Stimulated activated naive CD8-positive, alpha-beta T cell treated with anti-CD3 and anti-CD28 coated beads, Interleukin-15, amount 100 ng/mL, for 72 hours (primary cell): ENCODE measurements at regions not wholly inside any gene's neighbourhood (a gene's known extent, or its start where the extent isn't known, plus 50 kb on each side); places are given as distances from the start of the nearest gene placed in this dataset.

ENCODE experiments used
- ATAC-seq: fragments of 150-1000 bp; cut with Tn5 transposase; 2 replicates; pipeline ENCODE4 v1.10.0; 2021; ENCODE audit warnings: mild to moderate bottlenecking, moderate library complexity
- DNase-seq, 2 donors: peaks; one replicate each; pipeline ENCODE4 v3.0.0; 2021 to 2022
- H3K27ac Mint-ChIP-seq, 2 donors: one replicate each; pipeline ENCODE4 v1.8.0; 2022; ENCODE audit warnings: mild to moderate bottlenecking in 2 of 2, mixed read lengths in 2 of 2, moderate library complexity in 2 of 2
- H3K27me3 Mint-ChIP-seq: one replicate; pipeline ENCODE4 v1.8.0; 2022; ENCODE audit warnings: mixed read lengths
- H3K4me1 Mint-ChIP-seq: one replicate; pipeline ENCODE4 v1.8.0; 2022; ENCODE audit warnings: mild to moderate bottlenecking, mixed read lengths
- H3K4me3 Mint-ChIP-seq, 2 donors: one replicate each; pipeline ENCODE4 v1.8.0; 2022; ENCODE audit warnings: mild to moderate bottlenecking in 2 of 2, mixed read lengths in 2 of 2, moderate library complexity in 1 of 2
- H3K9me3 Mint-ChIP-seq, 2 donors: one replicate each; pipeline ENCODE4 v1.8.0; 2022; ENCODE audit warnings: mixed read lengths in 2 of 2

DNA sequence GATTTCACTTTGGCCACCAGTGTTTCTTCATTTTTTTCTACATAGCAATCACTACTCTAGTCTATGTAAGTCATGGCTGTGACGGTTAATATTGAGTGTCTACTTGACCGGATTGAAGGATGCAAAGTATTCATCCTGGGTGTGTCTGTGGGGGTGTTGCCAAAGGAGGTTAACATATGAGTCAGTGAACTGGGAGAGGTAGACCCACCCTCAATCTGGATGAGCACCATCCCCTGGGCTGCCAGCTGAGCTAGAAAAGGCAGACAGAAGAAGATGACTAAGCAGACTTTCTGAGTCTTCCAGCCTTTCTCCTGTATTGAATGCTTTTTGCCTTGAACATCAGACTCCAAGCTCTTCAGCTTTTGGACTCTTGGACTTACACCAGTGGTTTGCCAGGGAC is 265.0 kb upstream of the SLC8A1 start:
- H3K27me3 Mint-ChIP-seq, result no peaks in the 10 kb centered on the region
- H3K9me3 Mint-ChIP-seq, result peaks cover 0 to under 1% of the 10 kb centered on the region in 2 donors
- no peak for ATAC-seq
- H3K4me1 Mint-ChIP-seq, result no peaks in the 10 kb centered on the region
- no peak overlapping the region for H3K27ac Mint-ChIP-seq
- no peak overlapping the region for H3K4me3 Mint-ChIP-seq
- DNase-seq, result no peak

DNA sequence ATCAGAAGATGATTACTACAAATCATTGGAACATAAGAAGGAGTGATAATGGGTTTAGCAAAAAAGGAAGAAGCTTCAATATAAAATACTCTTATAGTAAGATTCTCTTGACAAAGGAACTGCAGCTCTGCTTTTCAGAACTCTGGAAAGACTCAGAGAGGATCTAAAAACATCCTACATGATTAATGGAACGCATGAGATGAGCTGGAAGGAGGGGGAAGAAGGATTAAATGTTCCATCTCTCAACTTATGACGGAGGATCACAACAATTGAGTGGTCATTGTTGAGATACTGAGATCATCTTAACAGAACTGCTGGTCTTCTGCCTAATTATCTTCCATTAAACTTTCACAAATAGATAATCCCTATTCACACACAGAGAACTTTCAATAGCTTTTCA is 267.5 kb upstream of the SLC8A1 start:
- DNase-seq (no peak), ATAC-seq (no peak)
- H3K9me3 Mint-ChIP-seq, result no peaks in the 10 kb centered on the region
- H3K27ac Mint-ChIP-seq, result no peak overlapping the region
- no peak overlapping the region for H3K4me3 Mint-ChIP-seq
- H3K4me1 Mint-ChIP-seq, result no peaks in the 10 kb centered on the region
- H3K27me3 Mint-ChIP-seq, result no peaks in the 10 kb centered on the region

DNA sequence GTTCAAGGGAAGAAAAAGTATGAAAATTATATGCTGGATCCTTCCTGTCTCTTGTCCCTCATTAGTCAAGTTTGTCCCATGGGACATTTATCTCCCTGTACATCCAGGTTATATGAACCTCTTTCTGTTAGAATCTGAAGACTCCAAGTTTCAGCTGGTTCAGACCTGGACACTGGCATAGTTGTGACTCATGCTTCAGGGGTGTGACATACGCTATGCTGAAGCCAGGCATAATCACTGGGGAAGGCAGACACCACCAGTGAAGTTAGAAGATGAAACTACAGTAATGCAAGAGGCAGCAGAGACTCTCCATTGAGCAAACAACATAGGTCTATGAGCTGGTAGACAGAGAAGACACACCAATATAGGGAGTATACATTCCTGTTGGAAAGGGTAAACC is 269.7 kb upstream of the SLC8A1 start:
- ATAC-seq, result no peak
- H3K27ac Mint-ChIP-seq, result no peak overlapping the region
- H3K27me3 Mint-ChIP-seq, result no peaks in the 10 kb centered on the region
- no peaks in the 10 kb centered on the region for H3K4me1 Mint-ChIP-seq
- no peak for DNase-seq
- no peak overlapping the region for H3K4me3 Mint-ChIP-seq
- no peaks in the 10 kb centered on the region for H3K9me3 Mint-ChIP-seq

DNA sequence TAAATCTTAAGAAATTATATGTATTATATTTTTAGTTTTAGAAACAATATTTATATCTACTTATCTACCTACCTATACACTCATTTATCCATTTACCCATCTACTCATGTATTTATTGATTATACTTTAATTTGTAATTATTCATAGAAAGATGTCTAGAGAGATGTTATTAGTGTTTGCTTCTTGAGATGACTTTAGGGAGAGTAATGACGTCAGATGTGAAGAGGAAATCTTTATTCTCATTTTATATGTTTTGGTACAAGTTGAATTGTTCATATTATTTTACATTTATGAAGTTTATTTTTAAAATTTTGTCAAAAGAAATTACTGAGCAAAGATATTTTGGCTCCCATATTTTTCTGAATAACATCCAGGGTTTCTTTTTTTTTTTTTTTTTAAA is 271.3 kb upstream of the SLC8A1 start:
- ATAC-seq (no peak), DNase-seq (no peak)
- Mint-ChIP-seq H3K27me3 (no peaks in the 10 kb centered on the region), H3K27ac (no peak overlapping the region), H3K4me3 (no peak overlapping the region), H3K4me1 (no peaks in the 10 kb centered on the region), H3K9me3 (no peaks in the 10 kb centered on the region)

DNA sequence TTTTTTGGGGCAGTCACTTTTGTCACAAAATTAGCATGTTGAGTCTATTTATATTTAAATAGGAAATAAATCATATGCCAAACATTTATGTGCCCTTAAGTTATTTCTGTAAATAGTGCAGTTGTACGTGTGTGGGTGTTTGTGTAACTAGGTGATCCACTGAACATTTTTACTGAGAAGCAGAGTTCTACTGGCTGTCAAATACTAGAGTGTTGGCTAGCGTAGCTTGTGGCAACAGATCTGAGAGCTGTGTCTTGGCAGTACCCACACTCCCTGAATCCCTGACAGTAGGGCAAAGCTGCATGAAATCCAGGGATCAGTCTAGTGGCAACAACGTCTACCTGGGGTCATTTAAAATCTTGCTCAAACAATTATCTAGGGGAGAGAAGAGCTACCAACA is 273.1 kb upstream of the SLC8A1 start:
- Mint-ChIP-seq H3K9me3 (no peaks in the 10 kb centered on the region), H3K4me3 (no peak overlapping the region), H3K4me1 (no peaks in the 10 kb centered on the region), H3K27ac (peak overlapping the region in 1 of 2 donors; percentile 9), H3K27me3 (no peaks in the 10 kb centered on the region)
- DNase-seq (no peak), ATAC-seq (no peak)

DNA sequence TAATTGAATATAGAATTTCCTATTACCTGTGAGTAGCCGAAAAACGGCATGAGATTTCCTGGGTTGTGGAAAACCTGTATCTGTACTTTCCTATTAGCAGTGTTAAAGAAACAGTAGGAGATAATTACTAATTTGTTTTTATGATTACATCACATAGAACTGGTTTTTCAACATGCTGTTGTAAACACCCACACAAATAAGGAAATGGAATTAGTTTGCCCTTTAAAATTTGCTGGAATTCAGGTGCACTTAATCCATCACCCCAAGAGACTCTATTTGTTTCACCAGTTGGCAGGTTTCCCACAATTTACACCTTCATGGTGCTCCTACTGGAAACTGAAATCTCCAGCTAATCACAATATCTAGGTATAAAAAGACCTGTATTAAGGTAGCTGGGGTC is 274.1 kb upstream of the SLC8A1 start:
- no peak for ATAC-seq
- no peaks in the 10 kb centered on the region for H3K27me3 Mint-ChIP-seq
- H3K4me1 Mint-ChIP-seq, result no peaks in the 10 kb centered on the region
- H3K9me3 Mint-ChIP-seq, result no peaks in the 10 kb centered on the region
- H3K4me3 Mint-ChIP-seq, result no peak overlapping the region
- no peak overlapping the region for H3K27ac Mint-ChIP-seq
- no peak for DNase-seq

DNA sequence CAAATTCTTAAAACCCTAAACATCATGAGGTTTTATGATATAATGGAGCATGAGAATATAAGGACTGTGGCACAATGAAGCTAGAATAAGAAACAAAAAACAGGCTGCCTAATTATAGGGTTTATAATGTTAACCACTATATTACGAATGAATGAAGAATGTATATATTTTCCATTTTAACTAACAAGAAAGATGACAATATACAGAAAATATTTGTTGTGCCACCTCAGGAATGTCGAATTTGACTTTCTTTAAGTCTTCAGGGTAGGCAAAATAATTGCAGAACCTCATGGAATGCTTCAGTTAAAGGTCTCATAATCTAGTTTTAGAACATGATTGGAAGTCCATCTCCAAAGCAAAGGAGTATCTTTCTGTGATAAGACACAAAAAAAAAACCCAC is 282.9 kb upstream of the SLC8A1 start:
- Mint-ChIP-seq H3K27me3 (no peaks in the 10 kb centered on the region), H3K27ac (no peak overlapping the region), H3K9me3 (no peaks in the 10 kb centered on the region), H3K4me1 (no peaks in the 10 kb centered on the region), H3K4me3 (no peak overlapping the region)
- no peak for DNase-seq
- ATAC-seq, result no peak

DNA sequence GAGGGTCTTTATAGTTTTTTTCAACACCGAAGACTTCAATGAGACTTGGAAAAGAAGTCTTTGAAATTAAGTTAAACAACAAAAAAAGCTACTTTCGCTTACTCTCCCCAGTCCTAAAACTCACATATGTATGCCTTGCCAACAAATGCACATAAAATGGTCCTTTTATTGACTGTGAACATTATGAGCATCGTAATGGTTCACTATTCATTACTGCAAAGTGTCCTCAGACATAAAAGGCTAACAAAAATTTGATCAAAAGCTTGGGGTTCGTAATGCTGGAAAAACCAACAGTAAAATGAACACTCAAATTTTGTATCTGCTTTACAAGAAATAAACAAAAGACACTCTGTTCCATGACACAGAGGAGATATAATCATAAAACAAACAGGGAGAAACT is 285.3 kb upstream of the SLC8A1 start:
- Mint-ChIP-seq H3K9me3 (no peaks in the 10 kb centered on the region), H3K4me1 (no peaks in the 10 kb centered on the region), H3K27me3 (no peaks in the 10 kb centered on the region), H3K4me3 (no peak overlapping the region), H3K27ac (no peak overlapping the region)
- ATAC-seq (no peak), DNase-seq (no peak)

DNA sequence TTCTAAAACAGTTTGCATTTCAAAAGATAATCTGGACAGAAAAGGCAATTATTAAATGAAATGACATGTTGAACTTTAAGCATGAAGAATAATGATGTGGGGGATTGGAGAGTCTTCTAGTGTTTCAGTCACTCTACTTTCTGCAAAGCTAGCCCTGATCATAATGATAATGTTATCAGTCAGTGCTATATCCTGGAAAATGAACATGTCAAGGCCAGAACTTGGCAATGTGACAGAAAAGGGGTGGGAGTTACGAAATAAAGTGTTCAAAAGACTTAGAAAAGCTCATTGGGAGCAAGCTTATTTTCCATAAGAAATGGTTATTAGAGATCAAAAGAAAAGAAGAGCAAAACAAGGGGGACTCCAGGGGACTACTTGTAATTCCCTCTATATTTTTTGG is 288.5 kb upstream of the SLC8A1 start:
- no peaks in the 10 kb centered on the region for H3K4me1 Mint-ChIP-seq
- ATAC-seq (no peak), DNase-seq (no peak)
- no peak overlapping the region for H3K4me3 Mint-ChIP-seq
- no peaks in the 10 kb centered on the region for H3K27me3 Mint-ChIP-seq
- no peak overlapping the region for H3K27ac Mint-ChIP-seq
- no peaks in the 10 kb centered on the region for H3K9me3 Mint-ChIP-seq

DNA sequence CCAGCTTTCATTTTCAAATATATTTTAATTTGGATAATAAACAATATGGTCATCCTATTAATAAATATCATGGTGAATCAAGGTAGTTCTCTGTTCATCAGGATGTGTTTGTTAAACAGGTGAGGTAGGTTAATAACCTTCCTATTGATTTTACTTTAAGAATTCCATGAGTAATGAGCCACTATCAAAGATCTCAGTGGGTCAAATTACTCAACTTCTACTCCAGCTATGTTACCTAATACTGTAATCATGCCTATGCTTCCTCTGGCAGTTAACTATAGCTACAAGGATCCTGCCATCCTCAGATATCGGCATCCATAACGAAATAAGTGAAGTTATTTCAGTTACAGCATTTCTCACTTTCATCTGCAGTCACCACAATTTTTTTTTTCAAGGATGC is 289.6 kb upstream of the SLC8A1 start:
- H3K9me3 Mint-ChIP-seq, result no peaks in the 10 kb centered on the region
- no peak overlapping the region for H3K27ac Mint-ChIP-seq
- DNase-seq, result no peak

DNA sequence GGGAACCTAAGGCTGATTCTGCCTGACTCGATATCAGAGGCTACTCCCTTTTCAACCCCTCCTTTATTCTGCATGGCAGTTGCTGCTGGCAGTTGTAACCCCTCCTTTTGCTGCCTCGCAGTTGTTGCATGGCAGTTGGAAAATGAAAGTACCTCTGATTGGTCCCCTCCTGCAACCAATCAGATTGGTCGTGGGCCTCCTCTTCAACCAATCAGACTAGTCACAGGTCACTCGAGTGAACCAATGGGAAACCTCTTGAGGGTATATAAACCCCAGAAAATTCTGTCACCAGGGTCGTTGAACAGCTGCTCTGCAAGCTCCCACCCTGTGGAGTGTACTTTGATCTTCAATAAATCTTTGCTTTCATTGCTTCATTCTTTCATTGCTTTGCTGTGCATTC is 294.3 kb upstream of the SLC8A1 start:
- ATAC-seq, result no peak
- H3K4me3 Mint-ChIP-seq, result no peak overlapping the region
- H3K27me3 Mint-ChIP-seq, result no peaks in the 10 kb centered on the region
- no peaks in the 10 kb centered on the region for H3K4me1 Mint-ChIP-seq
- no peaks in the 10 kb centered on the region for H3K9me3 Mint-ChIP-seq
- H3K27ac Mint-ChIP-seq, result no peak overlapping the region
- DNase-seq, result no peak

More for the DNA sequence above, 289.6 kb upstream of the SLC8A1 start:
- Mint-ChIP-seq H3K27me3 (no peaks in the 10 kb centered on the region), H3K4me3 (no peak overlapping the region), H3K4me1 (no peaks in the 10 kb centered on the region)
- no peak for ATAC-seq

DNA sequence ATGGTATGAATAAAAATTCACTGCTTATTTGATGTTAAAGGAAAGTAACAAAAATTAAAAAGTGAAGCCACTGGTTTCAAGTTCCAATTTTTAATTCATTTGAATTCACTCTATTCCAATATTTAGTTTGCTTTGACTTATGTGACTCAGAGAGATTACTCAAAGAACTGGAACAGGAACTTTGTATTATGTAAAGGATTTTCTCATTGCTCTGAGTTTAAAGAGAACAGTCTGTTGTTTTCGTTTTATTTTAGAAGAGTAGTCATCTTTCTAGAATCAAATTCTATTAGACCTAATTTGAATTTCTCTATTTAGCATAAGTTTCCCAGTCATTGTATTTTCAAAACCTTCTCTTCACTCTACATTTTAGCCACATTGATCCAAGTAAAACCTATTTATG is 300.1 kb upstream of the SLC8A1 start:
- Mint-ChIP-seq H3K27ac (no peak overlapping the region), H3K4me3 (no peak overlapping the region), H3K27me3 (no peaks in the 10 kb centered on the region), H3K9me3 (no peaks in the 10 kb centered on the region), H3K4me1 (no peaks in the 10 kb centered on the region)
- no peak for ATAC-seq
- no peak for DNase-seq

DNA sequence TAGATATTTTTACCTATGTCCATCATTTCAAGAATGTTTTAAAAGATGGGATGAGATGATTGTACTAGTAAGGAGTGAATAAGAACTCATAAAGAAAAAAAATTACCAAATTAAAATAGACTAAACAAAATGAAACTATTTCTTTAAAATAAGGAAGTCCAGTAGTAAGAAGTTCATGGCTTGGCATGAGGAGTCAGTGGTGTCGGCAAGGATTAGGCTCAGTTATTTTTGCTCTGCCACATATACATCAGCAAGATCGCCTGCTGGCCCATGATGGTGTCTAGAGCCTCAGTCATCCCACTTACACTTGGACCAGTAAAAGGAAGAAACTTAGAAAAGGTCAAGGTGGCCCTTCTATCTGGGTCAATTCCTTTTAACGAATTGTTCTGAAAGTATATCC is 300.9 kb upstream of the SLC8A1 start:
- no peak for DNase-seq
- Mint-ChIP-seq H3K4me3 (no peak overlapping the region), H3K27me3 (no peaks in the 10 kb centered on the region), H3K27ac (no peak overlapping the region), H3K4me1 (no peaks in the 10 kb centered on the region), H3K9me3 (no peaks in the 10 kb centered on the region)
- no peak for ATAC-seq

DNA sequence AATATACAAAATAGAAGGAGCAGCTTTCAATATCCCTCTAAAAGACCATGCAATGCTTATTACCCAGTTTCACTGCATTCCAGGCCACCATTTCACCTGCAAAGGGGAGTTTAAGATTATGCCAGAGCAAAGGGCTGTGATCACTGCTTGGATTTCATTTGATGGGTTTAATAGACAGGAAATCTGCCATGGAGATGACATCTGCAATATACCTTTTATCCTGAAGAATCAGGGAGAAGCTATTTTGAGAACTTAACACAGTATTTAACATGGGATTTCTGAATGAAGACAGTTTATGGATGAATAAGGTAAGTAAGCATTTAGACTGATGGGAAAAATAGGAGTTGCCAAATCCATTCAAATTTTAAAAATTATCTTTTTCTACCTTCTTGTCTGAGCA is 303.0 kb upstream of the SLC8A1 start:
- Mint-ChIP-seq H3K4me1 (no peaks in the 10 kb centered on the region), H3K27me3 (no peaks in the 10 kb centered on the region), H3K9me3 (no peaks in the 10 kb centered on the region), H3K27ac (no peak overlapping the region), H3K4me3 (no peak overlapping the region)
- ATAC-seq, result no peak
- DNase-seq, result no peak

DNA sequence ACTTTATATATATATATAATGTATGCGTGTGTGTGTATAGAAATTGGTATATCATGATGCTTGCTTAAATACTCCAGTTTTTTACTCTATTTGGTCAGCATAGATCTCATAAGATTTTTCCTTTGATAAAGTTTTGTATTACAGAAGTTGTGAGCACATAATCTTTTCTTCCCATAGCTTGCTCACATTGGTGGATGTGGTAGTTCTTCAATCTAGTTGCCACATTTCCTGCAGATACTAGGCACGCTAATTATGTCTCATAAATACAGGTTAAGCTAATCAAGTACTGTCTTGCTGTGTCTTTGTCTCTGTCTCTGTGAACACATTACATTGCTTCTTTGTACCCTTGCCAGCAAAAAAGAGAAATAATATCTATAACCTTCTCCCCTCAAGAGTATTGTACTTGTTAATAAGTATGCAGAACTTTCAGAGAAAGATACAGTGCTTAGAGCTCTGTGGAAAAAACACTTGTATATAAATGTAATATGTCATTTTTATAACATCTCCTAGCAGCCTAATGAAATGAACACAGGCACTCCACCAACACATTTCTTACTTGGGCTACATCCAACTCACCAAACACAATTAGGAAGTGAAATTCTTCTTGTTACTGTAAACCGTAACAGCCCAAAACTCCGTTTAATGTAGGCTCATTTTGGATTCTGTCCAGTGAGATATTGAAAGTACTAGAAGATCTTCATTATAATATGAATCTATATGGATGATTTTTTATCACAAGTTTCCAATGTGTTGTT is 306.7 kb upstream of the SLC8A1 start:
- ATAC-seq (no peak), DNase-seq (no peak)
- Mint-ChIP-seq H3K27me3 (no peaks in the 10 kb centered on the region), H3K9me3 (no peaks in the 10 kb centered on the region), H3K27ac (no peak overlapping the region), H3K4me3 (no peak overlapping the region), H3K4me1 (no peaks in the 10 kb centered on the region)

DNA sequence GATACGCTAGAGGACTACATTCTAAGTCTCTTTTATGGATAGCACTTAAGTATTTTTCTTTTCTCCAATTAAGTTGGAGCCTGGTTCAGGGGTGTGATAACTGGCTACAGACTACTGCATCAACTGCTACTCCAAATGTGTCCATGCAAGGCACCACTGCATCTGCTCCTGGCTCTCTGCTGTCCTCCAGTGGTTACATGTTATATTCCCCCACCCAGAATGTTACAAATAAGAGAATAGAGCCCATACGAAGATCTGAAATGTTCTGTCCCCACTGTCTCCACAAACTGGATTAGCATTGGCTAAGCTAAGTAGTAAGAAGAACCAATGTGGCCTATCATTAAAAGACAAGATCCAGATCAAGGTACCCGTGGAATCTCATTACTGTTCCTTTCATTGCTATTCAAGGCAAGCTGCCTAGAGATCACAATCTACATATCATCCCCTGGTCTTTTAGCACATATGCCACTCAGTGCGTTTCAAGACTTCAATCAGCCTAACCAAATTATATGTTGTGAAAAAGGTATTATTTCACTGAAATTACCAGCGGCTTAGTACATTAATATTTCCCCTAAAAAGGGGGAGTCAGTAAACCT is 308.3 kb upstream of the SLC8A1 start:
- no peaks in the 10 kb centered on the region for H3K4me1 Mint-ChIP-seq
- no peak for ATAC-seq
- DNase-seq, result no peak
- H3K4me3 Mint-ChIP-seq, result no peak overlapping the region
- H3K27ac Mint-ChIP-seq, result no peak overlapping the region
- no peaks in the 10 kb centered on the region for H3K9me3 Mint-ChIP-seq
- no peaks in the 10 kb centered on the region for H3K27me3 Mint-ChIP-seq

DNA sequence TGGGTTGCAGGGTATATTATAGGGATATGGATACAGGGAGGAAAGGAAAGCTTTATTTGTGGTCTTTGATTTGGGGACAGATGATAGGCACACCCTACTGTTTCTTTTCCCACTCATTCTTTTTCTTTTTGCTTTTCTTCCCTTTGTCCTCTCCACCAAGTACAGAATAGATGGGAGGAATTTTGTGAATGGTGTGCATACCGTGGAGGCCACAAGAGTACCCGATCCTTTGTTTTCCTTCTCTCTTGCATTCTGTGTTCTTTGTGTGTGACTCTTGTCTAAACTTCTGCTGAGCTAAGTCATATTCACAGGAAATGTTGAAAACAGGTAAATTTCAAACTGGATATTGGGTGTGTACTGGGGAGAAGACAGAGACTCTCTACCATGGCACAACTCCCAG is 321.4 kb upstream of the SLC8A1 start:
- H3K9me3 Mint-ChIP-seq, result no peaks in the 10 kb centered on the region
- H3K27ac Mint-ChIP-seq, result peak overlapping the region in 1 of 2 donors; percentile 52
- ATAC-seq (no peak), DNase-seq (no peak)
- no peaks in the 10 kb centered on the region for H3K27me3 Mint-ChIP-seq
- no peaks in the 10 kb centered on the region for H3K4me1 Mint-ChIP-seq
- no peak overlapping the region for H3K4me3 Mint-ChIP-seq
